NCI-H146 (cell line): ENCODE measurements at regions not wholly inside any gene's neighbourhood (a gene's known extent, or its start where the extent isn't known, plus 50 kb on each side); places are given as distances from the start of the nearest gene placed in this dataset.

Experiments used
- DNase-seq: peaks from one replicate; lab custom pipeline; 2025; lab: John Stamatoyannopoulos, UW

GRCh38 chr2:150003544-150003943 is 416.0 kb upstream of the MMADHC start:
- DNase-seq = no peak

- no peak for DNase-seq
Observed at GRCh38 chr2:150001788-150002187, 414.2 kb upstream of the MMADHC start.

GRCh38 chr2:149996901-149997300 is 409.3 kb upstream of the MMADHC start:
- no peak for DNase-seq

- no peak for DNase-seq
Observed at GRCh38 chr2:149994057-149994728, 406.6 kb upstream of the MMADHC start.

GRCh38 chr2:149993316-149993715 is 405.7 kb upstream of the MMADHC start:
- no peak for DNase-seq

- DNase-seq = no peak
Observed at GRCh38 chr2:149991576-149991975, 404.0 kb upstream of the MMADHC start.

- no peak for DNase-seq
Observed at GRCh38 chr2:149990965-149991364, 403.4 kb upstream of the MMADHC start.

GRCh38 chr2:149989447-149990063 is 402.0 kb upstream of the MMADHC start:
- DNase-seq = no peak

- no peak for DNase-seq
Observed at GRCh38 chr2:149988361-149988760, 400.8 kb upstream of the MMADHC start.

- DNase-seq = no peak
Observed at GRCh38 chr2:149986861-149987260, 399.3 kb upstream of the MMADHC start.

GRCh38 chr2:149984311-149984710 is 396.7 kb upstream of the MMADHC start:
- no peak for DNase-seq

- no peak for DNase-seq
Observed at GRCh38 chr2:149972066-149972465, 384.5 kb upstream of the MMADHC start.

GRCh38 chr2:149954981-149955600 is 367.5 kb upstream of the MMADHC start:
- DNase-seq = no peak

GRCh38 chr2:149953627-149954026 is 366.1 kb upstream of the MMADHC start:
- no peak for DNase-seq

- DNase-seq = peak; percentile 62
Observed at GRCh38 chr2:149931486-149931885, 343.9 kb upstream of the MMADHC start.

GRCh38 chr2:149928011-149928410 is 340.4 kb upstream of the MMADHC start:
- peak; percentile 2 for DNase-seq

- no peak for DNase-seq
Observed at GRCh38 chr2:149926149-149926548, 338.6 kb upstream of the MMADHC start.

- DNase-seq = no peak
Observed at GRCh38 chr2:149924549-149925213, 337.1 kb upstream of the MMADHC start.

- DNase-seq = no peak
Observed at GRCh38 chr2:149924028-149924427, 336.5 kb upstream of the MMADHC start.

- DNase-seq = no peak
Observed at GRCh38 chr2:149921911-149922616, 334.5 kb upstream of the MMADHC start.

- DNase-seq = no peak
Observed at GRCh38 chr2:149920389-149920788, 332.8 kb upstream of the MMADHC start.

- no peak for DNase-seq
Observed at GRCh38 chr2:149915151-149915550, 327.6 kb upstream of the MMADHC start.
